ENCODE measurements at regions not wholly inside any gene's neighbourhood (a gene's known extent, or its start where the extent isn't known, plus 50 kb on each side); places are given as distances from the start of the nearest gene placed in this dataset.

DNA sequence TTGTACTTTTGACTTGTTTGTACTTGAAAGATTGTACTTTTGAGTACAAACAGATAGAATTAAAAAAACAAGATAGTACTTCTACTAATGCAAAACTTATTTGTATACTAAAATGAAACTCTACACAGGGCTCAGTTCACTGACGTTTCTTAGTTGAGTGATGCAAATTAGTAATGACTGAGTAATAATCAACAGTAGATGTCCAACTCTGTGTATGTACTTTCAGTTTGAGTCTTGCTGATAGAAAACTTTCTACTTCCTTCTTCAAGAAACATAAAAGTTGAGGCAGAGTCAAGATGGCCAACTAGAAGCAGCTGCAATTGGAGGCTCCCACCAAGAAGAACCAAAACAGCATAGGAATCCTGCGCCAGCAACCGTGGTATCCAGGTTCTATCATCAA is 585.0 kb downstream of the NR4A2 start:
- FAIRE-seq (peak; percentile 21), DNase-seq (ENCODE audit: insufficient read length, low spot score) (no peak)
- no peak for TF ChIP-seq CTCF (IDR thresholded peaks at IDR 0.05; ENCODE audit: insufficient read depth, missing control alignments)

DNA sequence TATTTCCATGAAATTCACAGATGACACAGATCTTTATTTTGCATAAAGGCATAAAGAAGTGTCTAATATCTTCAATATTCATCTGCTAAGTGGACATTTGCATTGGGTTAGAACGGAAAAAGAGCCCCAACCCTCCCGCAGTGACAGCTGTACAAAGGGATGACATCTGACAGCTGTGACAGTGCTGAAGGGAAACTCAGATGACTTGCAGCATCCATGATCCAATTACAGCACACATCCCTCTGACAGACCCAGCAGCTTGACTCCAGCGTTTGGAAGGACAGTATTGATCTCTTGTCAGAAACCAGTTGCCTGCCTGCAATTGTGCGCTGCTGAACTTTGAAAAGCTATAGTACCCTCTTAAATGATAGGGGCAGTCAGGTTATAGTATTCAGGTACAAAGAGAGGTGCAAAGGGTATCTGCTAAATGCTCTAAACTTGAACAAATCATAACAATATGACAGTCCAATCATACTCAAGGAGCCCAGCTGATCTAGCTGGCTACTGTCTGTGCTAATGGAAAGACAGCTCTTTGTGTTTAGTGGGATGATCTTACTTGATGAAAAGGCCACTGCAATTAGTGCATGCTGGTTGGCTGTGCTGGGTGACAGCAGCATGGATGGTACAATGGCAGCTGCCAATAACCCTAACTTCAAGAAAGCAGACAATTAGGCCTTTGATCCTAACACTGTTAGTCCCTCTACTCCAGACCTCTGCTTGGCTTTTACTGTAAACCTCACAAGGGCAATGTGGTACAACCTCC is 599.2 kb downstream of the NR4A2 start:
- FAIRE-seq (no peak), DNase-seq (ENCODE audit: insufficient read length, low spot score) (no peak)

GRCh38 chr2:155730804-155731203 is 601.7 kb downstream of the NR4A2 start:
- no peak for TF ChIP-seq CTCF (IDR thresholded peaks at IDR 0.05; ENCODE audit: insufficient read depth, missing control alignments)
- DNase-seq (ENCODE audit: insufficient read length, low spot score), result no peak

More for the DNA sequence above, 599.2 kb downstream of the NR4A2 start:
- no peak for TF ChIP-seq CTCF (IDR thresholded peaks at IDR 0.05; ENCODE audit: insufficient read depth, missing control alignments)

GRCh38 chr2:155727187-155727895 is 605.2 kb downstream of the NR4A2 start:
- DNase-seq (ENCODE audit: insufficient read length, low spot score), result no peak
- FAIRE-seq, result no peak
- no peak for TF ChIP-seq CTCF (IDR thresholded peaks at IDR 0.05; ENCODE audit: insufficient read depth, missing control alignments)

More at GRCh38 chr2:155730804-155731203, 601.7 kb downstream of the NR4A2 start:
- FAIRE-seq, result no peak

DNA sequence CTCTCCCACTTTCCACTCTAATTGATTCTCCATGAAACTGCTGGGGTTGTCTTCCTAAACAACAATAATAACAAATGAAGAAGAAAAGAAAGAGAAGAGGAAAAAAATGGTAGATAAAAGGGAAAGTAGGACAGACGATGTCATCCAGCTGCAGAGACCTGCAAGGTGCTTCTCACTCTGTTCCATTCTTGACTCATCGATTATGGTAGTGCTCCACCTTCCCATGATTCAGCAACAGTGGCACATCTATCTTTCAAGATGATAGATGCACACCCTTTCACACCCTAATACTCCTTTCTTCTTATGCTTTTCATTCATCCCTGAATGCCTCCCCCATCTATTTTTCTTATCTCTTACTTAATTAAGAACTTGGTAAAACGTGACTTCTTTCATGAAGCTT is 610.2 kb downstream of the NR4A2 start:
- FAIRE-seq (no peak), DNase-seq (ENCODE audit: insufficient read length, low spot score) (no peak)
- no peak for TF ChIP-seq CTCF (IDR thresholded peaks at IDR 0.05; ENCODE audit: insufficient read depth, missing control alignments)

DNA sequence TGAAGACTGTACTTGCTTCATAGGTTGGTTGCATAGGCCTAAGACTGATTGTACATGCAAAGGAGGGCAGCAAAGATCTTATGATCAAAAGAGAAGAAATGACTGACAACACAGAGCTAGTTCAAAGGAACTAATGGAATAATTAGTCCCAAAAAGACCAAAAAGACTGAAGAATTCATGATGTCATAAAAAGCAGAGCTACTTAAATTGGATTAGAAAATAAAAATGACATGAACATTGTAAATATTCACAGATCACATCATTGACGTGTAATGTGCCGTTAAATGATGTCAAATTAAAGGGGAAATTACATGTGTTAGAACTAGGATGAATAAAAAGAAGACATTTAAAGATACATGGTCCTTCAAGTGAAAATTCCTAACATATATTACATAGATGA is 616.8 kb downstream of the NR4A2 start:
- no peak for FAIRE-seq
- DNase-seq (ENCODE audit: insufficient read length, low spot score), result no peak

More for the DNA sequence above, 616.8 kb downstream of the NR4A2 start:
- TF ChIP-seq CTCF (IDR thresholded peaks at IDR 0.05; ENCODE audit: insufficient read depth, missing control alignments), result no peak

All from D721Med (cell line).